Right lobe of liver (tissue), 6 donors: ENCODE measurements at regions not wholly inside any gene's neighbourhood (a gene's known extent, or its start where the extent isn't known, plus 50 kb on each side); places are given as distances from the start of the nearest gene placed in this dataset.

Experiments
- ATAC-seq, 4 donors: fragments of 200-7000 bp; cut with Tn5 transposase; one replicate each; pipeline ENCODE4 v1.9.1; 2020; ENCODE audit warnings: mild to moderate bottlenecking in 4 of 4, moderate library complexity in 4 of 4
- DNase-seq, 3 donors: peaks; one replicate each; pipeline ENCODE4 v3.0.0-alpha.2; 2020
- H3K27ac ChIP-seq, 3 donors: fragments of 200-600 bp; one replicate each; pipeline ENCODE4 v1.8.0; 2022
- H3K27me3 ChIP-seq, 2 donors: fragments of 200-600 bp; one replicate each; pipeline ENCODE4 v1.8.0; 2022
- H3K36me3 ChIP-seq, 4 donors: fragments of 200-600 bp; sonication (generic) in 1 of 4; one replicate each; pipeline versions ENCODE4 v1.5.1 to v1.8.0; 2017 to 2022; ENCODE audit warnings: control low read depth in 1 of 4
- H3K4me1 ChIP-seq, 4 donors: fragments of 200-600 bp; sonication (generic) in 1 of 4; one replicate each; pipeline versions ENCODE4 v1.5.1 to v1.8.0; 2017 to 2022; ENCODE audit warnings: control low read depth in 1 of 4
- H3K4me3 ChIP-seq, 3 donors: fragments of 200-600 bp; one replicate each; pipeline ENCODE4 v1.8.0; 2022
- H3K9me3 ChIP-seq, 4 donors: fragments of 200-600 bp; sonication (generic) in 1 of 4; one replicate each; pipeline versions ENCODE4 v1.5.1 to v1.8.0; 2017 to 2022; ENCODE audit warnings: control low read depth in 1 of 4
- CTCF ChIP-seq, 4 donors: fragments of 200-600 bp in 3 of 4; fragments of 450-650 bp in 1 of 4; IDR thresholded peaks; one replicate each; pipeline versions ENCODE4 v1.5.1 to v1.8.0; 2016 to 2022; ENCODE audit warnings: antibody characterized with exemption in 4 of 4, mild to moderate bottlenecking in 2 of 4
- POLR2A ChIP-seq: fragments of 450-650 bp; IDR thresholded peaks from one replicate; pipeline ENCODE4 v1.6.1; 2017; ENCODE audit warnings: antibody characterized with exemption, mild to moderate bottlenecking
- WGBS: methylation state at CpG from one replicate; pipeline ENCODE4 v1.1.6; 2018; ENCODE audit warnings: low coverage, low lambda C conversion rate; ENCODE audit not compliant: insufficient coverage; ENCODE audit errors: missing lambda C conversion rate; 5-methylcytosine and 5-hydroxymethylcytosine counted together
- intact Hi-C, 2 donors: fragments of 100-400 bp; cut with DNase I; formaldehyde crosslinking; loops; one replicate each; pipeline versions ENCODE4 v1.11.2 to v1.14.1; 2022
- donor health status: DM: no; HTN: yes; CAD: no.
- donor health status: DM: no; HTN: no; CAD: no.
- donor health status: DM: no; HTN: no; CAD: no.
- donor health status: DM: no; HTN: yes; CAD: no.
- donor health status: DM: no; HTN: yes; CAD: no.

- Histone ChIP-seq H3K27me3 (no peaks in the 10 kb centered on the region), H3K27ac (no peak overlapping the region), H3K9me3 (no peaks in the 10 kb centered on the region), H3K36me3 (no peaks in the 10 kb centered on the region), H3K4me3 (no peak overlapping the region), H3K4me1 (no peaks in the 10 kb centered on the region)
- TF ChIP-seq CTCF (IDR thresholded peaks at IDR 0.05) = no peak
- TF ChIP-seq POLR2A = no peak
- ATAC-seq (no peak), DNase-seq (no peak)
- intact Hi-C loops = no loop called here
- 41% methylated on average over 3 of the region's 3 CpGs for WGBS
These were observed 378.5 kb upstream of the SEMA6D start for GRCh38 chr15:47338771-47339170.

GRCh38 chr15:47339800-47340570, 377.3 kb upstream of the SEMA6D start:
- TF ChIP-seq CTCF (IDR thresholded peaks at IDR 0.05) (no peak), POLR2A (no peak)
- no peak for ATAC-seq
- no peaks in the 10 kb centered on the region for H3K9me3 ChIP-seq
- intact Hi-C loops = no loop called here
- H3K27me3 ChIP-seq = no peaks in the 10 kb centered on the region
- H3K36me3 ChIP-seq = no peaks in the 10 kb centered on the region
- no peak for DNase-seq
- 52% methylated on average over 4 of the region's 4 CpGs for WGBS
- H3K4me1 ChIP-seq = no peaks in the 10 kb centered on the region
- H3K4me3 ChIP-seq = no peak overlapping the region
- H3K27ac ChIP-seq = no peak overlapping the region

GRCh38 chr15:47340571-47340920, 376.8 kb upstream of the SEMA6D start:
- no peak for TF ChIP-seq POLR2A
- TF ChIP-seq CTCF (IDR thresholded peaks at IDR 0.05) = no peak
- no peaks in the 10 kb centered on the region for H3K9me3 ChIP-seq

GRCh38 chr15:47349179-47349578, 368.1 kb upstream of the SEMA6D start:
- TF ChIP-seq CTCF (IDR thresholded peaks at IDR 0.05) (no peak), POLR2A (no peak)
- no peaks in the 10 kb centered on the region for H3K36me3 ChIP-seq
- WGBS = 34% methylated on average over 2 of the region's 2 CpGs
- DNase-seq (no peak), ATAC-seq (no peak)
- no peaks in the 10 kb centered on the region for H3K9me3 ChIP-seq
- no peaks in the 10 kb centered on the region for H3K27me3 ChIP-seq
- no peaks in the 10 kb centered on the region for H3K4me1 ChIP-seq
- no peak overlapping the region for H3K4me3 ChIP-seq
- no peak overlapping the region for H3K27ac ChIP-seq
- intact Hi-C loops = no loop called here

More at GRCh38 chr15:47340571-47340920, 376.8 kb upstream of the SEMA6D start:
- WGBS = 54% methylated on average over 2 of the region's 2 CpGs
- Histone ChIP-seq H3K4me3 (no peak overlapping the region), H3K4me1 (no peaks in the 10 kb centered on the region), H3K36me3 (no peaks in the 10 kb centered on the region), H3K27ac (no peak overlapping the region), H3K27me3 (no peaks in the 10 kb centered on the region)
- no peak for ATAC-seq
- intact Hi-C loops = no loop called here
- no peak for DNase-seq

- H3K36me3 ChIP-seq = no peaks in the 10 kb centered on the region
- H3K27me3 ChIP-seq = no peaks in the 10 kb centered on the region
- DNase-seq (no peak), ATAC-seq (no peak)
- intact Hi-C loops = no loop called here
- TF ChIP-seq CTCF (IDR thresholded peaks at IDR 0.05) = no peak
- TF ChIP-seq POLR2A = no peak
- no peaks in the 10 kb centered on the region for H3K9me3 ChIP-seq
- no peak overlapping the region for H3K4me3 ChIP-seq
- no peak overlapping the region for H3K27ac ChIP-seq
- no peaks in the 10 kb centered on the region for H3K4me1 ChIP-seq
These were observed 365.8 kb upstream of the SEMA6D start for GRCh38 chr15:47351501-47351900.
